NCI-H2171 treated with DMSO at 0.1 percent for 48 hours (cell line): ENCODE measurements at regions not wholly inside any gene's neighbourhood (a gene's known extent, or its start where the extent isn't known, plus 50 kb on each side); places are given as distances from the start of the nearest gene placed in this dataset.

ENCODE experiments used
- DNase-seq: peaks from one replicate; lab custom pipeline; 2025; lab: John Stamatoyannopoulos, UW

DNA sequence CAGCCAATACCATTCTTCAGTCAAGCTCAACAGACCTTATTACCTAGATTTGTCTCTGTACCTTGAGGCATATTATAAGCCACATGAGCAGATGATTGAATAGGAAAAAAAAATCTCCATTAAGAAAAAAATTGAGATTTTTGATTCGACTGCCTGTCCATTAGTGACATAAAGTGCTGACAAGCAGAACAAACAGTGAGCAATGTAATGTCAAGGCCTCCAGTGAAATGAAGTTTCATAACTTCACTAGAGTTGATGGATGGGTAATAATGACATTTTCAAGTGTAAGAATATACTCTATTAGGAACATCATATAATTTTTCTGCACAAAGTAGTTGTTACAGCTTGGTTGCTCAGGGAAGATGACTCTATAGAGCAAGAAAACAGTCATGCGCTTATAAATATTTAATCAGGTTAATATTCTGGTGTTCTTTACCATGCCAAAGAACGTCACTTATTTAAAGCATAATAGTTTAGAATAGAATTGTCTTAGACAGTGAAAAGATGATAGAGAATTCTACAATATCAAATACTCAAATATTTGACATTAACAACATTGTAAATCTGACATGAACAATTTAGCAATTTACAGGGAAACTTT, 783.7 kb downstream of the EPHA7 start:
- DNase-seq = no peak

DNA sequence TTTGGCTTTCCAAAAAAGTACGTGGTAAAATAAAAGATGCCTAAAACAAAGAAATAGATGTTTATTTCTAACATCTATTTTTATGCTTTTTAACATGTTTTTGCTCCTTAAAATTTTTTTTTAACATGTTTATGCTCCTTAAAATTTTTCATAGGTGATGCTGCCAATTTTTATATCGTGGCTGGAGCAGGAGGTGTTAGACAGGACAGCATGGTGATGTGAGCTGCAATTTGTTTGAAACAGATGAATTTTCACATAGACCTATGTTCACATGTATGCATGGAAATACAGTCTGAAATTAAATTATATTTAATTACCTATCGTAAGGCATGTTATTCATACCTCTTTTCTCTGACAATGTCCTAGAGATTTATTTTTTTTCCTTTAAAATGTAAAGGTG, 784.8 kb downstream of the EPHA7 start:
- DNase-seq = no peak

DNA sequence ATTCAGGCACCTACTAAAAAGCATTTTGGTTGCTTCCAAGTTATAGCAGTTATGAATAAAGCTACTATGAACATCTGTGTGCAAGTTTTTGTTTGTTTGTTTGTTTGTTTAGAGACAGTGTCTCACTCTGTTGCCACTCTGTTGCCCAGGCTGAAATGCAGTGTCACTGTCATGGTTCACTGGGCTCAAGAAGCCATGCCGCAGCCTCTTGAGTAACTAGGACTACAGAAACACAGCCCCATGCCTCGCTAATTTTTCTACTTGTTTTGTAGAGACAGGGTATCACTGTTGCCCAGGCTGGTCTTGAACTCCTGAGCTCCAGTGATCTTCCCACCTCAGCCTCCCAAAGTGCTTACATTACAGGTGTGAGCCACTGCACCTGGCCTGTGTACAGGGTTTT, 795.9 kb downstream of the EPHA7 start:
- DNase-seq = no peak

DNA sequence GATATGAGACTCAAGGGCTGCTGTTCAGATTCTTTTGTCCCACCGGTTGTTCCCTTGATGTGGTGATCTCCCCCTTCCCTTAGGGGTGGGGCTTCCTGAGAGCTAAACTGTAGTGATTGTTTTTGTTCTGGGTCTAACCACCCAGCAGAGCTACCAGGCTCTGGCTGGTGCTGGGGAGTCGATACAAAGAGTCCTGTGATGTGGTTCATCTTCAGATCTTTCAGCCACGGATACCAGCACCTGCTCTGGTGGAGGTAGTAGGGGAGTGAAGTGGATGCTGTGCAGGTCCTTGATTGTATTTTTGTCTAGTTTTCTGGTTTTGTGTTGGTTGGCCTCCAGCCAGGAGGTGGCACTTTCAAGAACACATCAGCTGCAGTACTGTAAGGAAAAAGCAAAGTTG, 801.6 kb downstream of the EPHA7 start:
- no peak for DNase-seq

DNA sequence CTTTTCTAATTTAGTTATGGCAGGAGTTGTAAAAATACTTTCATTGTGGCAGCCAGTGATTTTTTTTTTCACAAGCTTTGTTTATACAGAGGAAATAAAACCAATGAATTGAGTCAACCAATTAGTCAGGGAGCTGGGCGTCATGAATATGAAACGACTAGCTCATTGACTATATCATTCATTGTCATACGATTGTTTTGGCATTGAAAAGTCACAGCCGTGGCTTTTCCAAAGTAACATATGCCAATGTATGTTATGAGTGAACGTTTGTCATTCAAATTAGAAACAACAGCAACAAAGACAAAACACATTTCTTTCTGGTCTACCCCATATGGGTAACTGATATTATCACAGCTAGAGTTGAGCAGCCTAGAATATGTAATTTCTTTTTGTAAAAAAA, 810.6 kb downstream of the EPHA7 start:
- no peak for DNase-seq

DNA sequence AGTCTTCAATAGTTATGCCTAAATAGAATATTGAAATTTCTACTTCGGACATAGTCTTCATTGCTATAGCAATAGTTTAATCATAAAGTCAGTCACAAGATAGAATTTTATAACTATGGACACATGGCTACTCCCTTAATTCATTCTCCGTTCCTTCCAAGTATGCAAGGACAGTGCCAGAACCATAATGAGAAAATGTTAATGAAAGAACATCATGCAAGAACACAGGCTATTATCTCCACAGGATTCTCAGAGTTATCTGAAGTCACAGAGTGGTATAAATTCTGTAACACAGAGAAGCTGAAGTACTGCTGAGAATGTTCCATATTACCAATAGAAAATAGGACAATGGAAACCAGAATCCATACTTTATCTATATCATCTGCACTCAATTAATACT, 826.2 kb downstream of the EPHA7 start:
- DNase-seq = no peak

DNA sequence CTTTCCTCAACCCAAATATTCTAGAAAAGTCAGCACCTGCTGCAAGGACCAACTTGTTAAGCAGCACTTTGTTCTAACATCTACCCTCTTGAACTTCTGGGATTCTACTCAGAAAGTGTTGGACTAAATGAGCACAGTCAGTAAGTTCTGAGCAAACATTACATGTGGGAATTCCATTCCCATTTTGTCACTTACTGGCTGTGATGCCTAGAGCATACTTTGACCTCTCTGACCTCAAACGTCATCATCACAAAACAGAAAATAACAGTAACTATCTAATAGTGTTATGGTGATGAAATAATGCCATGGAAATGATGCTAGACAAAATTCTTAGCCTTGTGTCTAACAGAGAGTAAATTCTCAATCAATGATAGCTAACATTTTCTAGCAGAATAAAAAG, 829.4 kb downstream of the EPHA7 start:
- no peak for DNase-seq

DNA sequence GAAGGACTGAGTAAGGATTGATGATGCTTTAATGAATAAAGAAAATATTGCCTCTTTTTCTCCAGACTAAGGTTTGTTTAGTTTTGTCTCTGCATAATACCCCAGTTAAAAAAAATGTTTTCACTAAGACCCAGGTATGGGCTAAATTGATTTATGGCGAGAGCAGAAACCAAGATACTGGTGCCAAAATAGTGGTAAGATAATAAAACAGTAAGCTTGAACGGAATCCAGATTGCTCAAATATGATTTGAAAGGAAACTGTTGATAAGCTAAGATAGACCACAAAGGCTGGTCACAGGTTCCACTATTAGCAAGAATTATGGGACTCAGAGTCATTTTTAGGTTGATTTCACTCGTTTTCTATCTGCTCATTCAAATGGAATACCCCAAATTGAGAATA, 831.2 kb downstream of the EPHA7 start:
- DNase-seq = no peak

DNA sequence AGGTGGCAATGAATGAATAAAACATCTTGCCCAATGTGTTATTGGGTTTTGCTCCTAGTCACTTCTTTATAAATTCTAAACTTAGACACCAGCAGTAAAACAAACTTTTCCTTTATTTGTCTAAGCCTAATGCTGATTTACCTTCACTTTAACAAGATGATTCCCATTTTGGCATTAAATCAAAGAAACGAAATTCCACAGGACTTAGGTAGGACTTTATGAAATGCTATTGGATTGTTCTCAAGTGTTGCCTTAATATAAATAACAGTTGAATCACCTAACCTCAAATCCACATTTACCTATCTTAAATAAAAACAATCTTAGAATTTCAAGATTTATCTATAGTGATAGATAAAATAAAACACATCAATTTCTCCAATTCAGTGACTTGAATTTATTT, 831.8 kb downstream of the EPHA7 start:
- DNase-seq = no peak

DNA sequence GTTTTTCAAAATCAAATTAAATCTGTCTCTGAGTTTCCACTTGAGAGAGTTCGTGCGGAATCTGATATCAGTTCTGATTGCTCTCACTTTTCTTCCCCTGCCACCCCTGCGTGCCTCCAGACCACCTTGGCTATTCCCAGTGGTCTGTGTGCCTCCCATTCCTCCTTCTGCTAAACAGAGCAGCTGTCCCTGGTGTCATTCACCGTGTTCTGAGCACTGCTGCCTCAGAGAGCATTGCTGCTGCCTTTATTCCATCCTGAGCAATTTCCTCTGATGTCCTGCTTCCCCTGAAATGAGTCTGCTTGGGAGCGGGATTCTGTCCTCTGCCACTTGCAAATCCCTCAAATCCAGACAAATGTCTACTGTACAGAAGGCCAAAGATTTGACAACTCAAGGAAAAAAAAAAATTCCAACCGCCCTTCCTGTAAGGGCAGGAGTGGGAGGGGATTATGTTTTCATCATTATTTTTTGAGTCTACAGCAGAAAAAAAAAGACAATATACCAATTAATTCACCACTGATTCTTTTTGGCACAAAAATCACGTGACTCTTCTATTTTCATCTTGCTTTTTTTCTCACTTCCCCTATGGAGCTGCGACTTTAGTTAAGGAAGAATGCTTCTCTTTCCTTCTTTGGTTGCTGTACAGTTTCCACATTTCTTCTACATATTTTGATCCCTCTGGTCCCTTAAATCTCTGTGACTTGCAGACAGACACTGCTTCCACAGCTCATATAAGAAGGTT, 833.0 kb downstream of the EPHA7 start:
- DNase-seq = no peak

DNA sequence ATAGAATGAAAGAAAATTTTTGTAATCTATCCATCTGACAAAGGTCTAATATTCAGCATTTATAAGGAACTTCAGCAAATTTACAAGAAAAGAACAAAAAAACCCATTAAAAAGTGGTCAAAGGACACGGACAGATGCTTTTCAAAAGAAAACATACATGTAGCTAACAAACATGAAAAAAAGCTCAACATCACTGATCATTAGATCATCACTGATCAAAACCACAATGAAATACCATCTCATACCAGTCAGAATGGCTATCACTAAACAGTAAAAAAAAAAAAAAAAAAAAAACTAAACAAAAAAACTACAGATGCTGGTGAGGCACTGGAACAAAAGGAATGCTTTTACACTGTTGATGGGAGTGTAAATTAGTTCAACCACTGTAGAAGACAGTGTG, 837.1 kb downstream of the EPHA7 start:
- DNase-seq = no peak

DNA sequence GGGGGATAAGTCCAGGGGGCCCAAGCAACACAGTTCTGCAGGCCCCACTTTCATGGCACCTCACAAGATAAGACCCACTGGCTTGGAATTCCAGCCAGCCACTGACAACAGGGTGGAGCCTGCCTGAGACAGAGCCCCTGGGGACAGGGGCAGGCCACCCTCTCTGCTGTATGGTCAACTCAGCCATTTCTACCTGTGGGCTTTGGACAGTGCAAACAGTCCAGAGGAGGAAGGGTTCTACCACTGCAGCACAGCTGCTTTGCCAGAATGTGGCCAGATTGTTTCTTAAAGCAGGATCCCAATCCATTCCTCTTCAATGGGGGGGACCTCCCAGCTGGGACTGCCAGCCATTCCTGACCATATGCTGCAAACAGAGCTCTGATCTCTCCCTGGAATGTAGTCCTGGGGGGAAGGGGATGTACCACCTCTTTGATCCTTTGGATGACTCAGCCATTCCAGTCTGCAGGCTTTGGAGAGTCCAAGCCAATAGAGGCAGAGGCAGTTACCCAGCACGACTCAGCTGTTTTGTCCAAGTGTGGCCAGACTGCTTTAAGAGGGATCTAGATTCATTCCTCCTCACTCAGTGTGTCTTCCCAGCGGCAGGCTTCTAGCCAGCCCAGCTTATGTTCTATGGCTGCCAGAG, 842.2 kb downstream of the EPHA7 start:
- DNase-seq = no peak

DNA sequence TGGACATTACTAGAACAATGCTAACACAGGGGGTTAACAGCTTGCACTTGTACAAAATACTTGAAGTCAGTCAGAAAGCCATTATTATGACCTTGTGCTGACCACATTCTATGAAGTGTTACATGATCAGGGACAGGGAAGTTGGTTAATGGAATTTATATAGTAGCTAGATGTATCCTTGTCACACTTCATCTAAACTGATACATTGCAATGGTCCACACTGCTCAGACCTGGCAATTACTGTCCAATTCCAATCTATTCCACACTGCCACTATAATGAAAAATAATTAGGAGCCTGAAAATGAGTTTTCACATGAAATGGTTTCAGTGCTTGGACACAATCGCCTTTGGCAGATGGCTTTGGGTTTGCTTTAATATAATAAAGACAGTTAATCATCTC, 850.8 kb downstream of the EPHA7 start:
- DNase-seq = no peak

DNA sequence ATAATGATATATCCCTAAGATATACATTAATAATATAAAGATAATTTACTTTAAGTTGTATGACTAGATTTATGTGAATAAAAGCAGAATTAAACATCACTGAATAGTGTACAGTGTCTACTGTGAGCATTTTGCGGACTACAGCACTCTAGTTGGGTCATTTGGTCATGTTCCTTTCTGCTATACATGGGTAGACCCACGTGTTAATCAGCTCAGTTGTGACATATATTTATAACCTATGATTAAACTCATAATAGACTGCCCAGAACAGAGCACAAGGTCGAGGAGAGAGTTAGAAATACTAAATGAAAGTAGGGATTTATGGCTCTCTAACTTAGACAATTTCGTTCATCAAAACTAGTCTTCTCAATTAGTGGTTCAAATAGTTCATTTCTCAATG, 852.7 kb downstream of the EPHA7 start:
- DNase-seq = no peak

DNA sequence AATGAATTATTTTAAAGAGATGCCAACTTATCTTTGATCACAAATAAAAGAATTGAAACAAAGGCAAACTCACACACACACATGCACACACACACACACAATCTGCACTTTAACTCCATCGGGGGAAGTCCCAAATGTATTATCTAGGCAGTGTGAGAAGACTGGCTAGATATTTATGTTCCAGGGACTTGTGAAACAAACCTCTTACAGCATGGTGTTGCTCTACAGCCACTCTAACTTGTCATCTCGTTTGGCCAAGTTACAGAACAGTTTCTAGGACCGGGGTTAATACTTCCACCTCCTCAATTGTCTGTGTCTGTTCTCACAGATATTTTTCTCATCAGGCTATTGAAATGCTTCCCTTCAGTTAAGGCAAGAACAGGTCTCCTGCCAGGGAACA, 855.0 kb downstream of the EPHA7 start:
- no peak for DNase-seq

DNA sequence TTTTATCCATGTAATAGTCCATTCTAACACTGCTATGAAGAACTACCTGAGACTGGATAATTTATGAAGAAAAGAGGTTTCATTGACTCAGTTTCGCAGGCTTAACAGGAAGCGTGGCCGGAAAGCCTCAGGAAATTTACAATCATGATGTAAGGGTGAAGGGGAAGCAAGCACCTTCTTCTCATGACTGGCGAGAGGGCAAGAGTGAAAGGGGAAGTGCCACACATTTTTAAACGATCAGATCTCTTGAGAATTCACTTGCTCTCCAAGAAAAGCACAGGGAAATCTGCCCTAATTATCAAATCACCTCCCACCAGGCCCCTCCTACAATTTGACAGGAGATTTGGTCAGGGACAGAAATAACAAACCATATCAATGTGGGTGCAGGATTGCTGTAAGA, 859.7 kb downstream of the EPHA7 start:
- DNase-seq = no peak

DNA sequence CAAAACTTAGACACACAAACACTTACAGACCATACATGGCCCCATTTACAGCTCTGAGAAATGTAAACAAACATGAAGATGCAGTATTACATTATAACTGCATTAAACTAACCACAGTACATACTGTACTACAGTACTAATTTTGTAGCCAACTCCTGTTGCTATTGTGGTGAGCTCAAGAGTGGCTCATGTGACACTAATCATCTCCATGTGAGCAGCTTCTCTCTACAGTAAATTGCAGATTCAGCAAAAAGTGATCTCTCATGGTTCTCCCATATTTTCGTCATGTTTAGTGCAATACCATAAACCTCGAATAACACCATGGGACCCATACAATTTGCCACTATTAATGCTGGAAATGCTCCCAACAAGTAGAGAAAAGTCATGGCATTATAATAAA, 860.4 kb downstream of the EPHA7 start:
- no peak for DNase-seq

DNA sequence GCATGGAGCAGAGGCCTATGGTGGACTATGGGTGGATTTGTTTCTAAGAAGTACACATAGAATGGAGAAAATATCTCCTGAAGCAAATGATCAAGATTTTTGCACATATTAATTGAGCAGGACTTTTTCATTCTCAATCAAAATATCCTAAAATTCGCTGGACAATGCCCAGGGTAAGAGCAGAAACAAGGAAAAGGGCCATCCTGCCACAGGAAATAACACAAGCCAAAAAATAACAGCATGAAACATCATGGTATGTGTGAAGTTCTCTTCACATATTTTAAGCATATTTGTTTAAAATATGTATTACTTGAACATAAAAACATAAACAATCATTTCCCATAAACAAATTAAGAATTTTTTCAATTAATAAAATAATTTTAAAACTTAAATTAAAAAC, 868.9 kb downstream of the EPHA7 start:
- DNase-seq = no peak

DNA sequence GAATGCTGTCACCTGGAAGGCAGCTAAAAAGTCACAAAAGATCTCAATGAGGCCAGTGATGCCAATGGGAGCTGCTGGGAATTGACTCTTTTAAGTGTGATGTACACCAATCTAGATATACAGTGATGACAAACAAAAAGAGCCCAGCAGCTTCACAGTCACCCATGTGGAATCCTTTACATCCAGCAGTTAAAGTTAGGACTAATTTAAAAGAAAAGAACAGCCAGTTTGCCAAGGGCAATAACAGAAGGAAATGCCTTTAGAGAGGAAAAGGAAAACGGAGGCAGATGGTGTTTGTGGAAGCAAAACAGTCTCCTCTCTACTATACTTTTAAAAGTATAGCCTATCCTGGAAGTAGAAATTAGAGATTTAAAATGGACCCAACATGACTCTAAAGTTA, 873.5 kb downstream of the EPHA7 start:
- DNase-seq = no peak

DNA sequence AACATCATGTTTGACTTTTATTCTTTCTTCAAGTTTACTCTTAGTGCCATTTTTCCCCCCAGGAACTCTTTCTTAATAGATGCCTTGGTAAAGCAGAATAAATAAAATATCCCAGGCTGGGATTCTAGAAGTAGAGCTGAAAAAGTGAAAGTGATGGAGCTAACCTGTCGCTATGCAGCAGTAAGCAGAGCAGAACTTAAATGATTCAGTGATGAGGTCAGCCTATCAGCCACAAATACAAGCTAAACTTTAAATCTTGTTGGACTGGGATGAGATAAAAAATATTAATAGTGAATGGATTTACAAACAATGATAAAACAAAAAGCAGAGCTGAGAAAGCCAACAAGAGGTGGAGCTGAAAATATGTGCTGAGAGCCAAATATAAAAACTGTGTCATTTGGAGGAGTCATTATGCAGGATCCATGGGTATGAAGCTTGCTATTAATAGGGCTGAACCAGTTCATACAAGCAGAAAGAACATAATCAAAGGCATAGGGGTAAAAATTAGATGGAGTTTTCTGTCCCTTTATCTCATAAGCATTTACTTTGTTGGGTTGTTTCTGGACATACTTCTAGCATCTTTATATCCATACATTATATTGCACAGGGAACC, 877.8 kb downstream of the EPHA7 start:
- no peak for DNase-seq

DNA sequence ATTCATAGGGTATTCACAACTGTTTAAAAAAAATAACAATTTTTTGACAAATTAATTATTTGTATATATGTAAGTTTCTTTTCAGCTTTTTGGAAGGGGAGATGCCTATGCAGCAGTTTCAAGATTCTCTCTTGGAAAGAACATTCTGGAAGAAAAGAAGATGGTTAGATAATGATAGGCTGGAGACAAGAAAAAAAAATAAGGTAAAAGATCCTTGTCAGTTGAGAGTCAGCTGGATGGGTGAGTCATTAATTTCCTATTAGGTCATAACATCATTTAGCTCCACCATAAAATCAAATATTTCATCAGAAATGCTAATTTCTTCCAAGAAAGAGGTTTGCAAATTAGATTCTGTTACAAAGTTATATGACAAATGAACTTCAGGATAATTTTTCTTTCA, 880.4 kb downstream of the EPHA7 start:
- no peak for DNase-seq

DNA sequence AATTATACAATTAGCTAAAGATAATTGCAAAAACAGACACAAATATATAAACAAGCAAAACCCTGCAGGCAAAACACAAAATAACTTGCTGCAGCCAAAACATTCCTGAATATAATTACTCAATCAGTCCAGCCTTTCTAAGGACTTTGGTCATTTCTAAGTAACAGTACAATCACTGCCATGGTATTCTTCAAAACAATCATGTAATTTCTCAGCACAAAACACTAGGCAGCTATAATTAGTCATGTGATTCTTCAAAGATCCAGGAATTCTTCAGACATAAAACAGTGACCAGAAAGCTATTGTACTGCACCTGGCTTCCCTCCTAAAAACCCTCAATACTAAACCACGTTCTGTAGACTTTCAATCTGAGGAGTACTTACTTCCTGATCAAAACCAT, 881.1 kb downstream of the EPHA7 start:
- no peak for DNase-seq

DNA sequence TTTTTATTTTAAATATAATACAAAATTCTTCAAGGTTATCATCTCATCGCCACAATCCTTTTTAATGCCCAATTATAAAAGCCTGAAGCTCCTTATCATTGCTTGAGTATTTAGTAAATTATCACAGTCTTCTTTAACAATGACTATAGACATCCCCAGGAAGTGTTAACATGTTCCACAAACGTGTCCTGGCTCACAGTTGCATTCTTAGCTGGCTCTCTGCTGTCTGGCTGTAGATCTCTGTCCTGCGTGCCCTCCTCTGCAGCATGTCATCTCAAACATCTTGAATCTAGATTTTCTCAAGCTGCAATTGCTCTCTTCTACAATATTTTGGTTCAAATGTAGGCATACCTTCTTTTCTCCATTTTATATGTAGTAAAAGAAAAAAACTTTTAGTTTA, 885.2 kb downstream of the EPHA7 start:
- DNase-seq = no peak
